GM19193 (cell line): ENCODE measurements at regions not wholly inside any gene's neighbourhood (a gene's known extent, or its start where the extent isn't known, plus 50 kb on each side); places are given as distances from the start of the nearest gene placed in this dataset.

ENCODE experiments used
- POLR2A ChIP-seq: IDR thresholded peaks from 4 replicates; pipeline ENCODE4 v1.6.1; 2011; ENCODE audit not compliant: insufficient read depth, insufficient read length; ENCODE audit errors: extremely low read depth

- no peak for TF ChIP-seq POLR2A
These were observed 153.0 kb upstream of the ID2 start for GRCh38 chr2:8528863-8529262.

DNA sequence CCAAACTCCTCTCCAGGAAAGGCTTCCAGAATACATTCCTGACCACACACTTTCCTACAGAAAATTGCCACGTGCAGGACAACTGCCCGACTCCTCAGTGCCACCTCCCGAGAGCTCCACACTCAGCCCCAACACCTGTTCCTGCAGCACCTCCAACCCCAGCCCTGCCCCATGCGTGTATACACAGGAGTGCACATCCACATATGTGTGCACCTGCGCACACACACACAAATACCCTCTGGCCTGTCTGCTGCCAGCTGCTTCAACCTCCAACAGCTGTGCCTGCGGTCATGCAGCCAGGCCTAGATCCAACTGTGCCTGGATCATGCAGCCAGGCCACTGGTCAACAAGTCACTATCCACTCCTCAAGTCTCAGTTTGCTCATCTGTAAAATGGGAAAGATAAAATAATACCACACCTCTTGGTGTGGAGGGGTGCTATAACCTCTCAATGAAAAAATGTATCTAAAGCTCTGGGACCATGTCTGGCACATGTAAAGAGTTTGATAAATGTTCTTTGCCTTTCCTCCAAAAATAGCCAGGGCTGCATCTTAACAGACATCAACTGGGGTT lies 152.1 kb upstream of the ID2 start:
- TF ChIP-seq POLR2A = no peak

DNA sequence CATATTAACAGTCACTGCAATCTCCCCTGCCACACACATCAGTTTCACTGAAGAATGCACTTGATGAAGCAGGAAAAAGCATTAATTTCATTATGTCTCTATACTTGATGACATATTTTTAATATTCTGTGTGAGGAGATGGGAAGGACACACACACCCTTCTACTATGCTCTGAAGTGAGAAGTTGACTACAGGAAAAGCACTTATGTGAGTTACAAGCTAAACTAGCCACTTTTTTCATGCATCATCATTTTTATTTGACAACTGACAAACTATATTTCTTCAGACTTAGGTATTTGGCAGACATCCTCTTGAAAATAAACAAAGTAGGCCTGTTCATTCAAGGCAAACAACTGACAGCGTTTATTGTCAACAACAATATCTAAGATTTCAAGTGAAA lies 150.4 kb upstream of the ID2 start:
- TF ChIP-seq POLR2A = no peak

- no peak for TF ChIP-seq POLR2A
These were observed 149.4 kb upstream of the ID2 start for GRCh38 chr2:8532438-8532837.

DNA sequence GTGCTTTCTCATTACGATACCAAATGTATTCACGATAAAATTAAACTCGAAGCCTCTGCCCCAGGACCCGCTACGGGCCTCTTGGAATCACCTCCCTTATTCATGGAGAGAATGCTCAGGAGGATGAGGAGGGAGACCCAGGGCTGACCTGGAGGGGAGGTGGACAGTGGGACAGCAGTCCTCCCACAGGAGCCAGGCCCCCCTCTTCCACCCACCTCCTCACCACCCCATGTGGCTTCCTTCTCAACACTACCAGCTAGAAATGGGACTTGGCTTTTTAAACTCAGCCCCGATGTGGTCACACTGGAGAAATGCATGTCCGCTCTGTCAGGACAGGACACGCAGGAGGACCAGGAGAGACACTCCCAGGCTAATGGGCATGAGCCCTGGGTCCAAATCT lies 147.9 kb upstream of the ID2 start:
- TF ChIP-seq POLR2A = no peak

- no peak for TF ChIP-seq POLR2A
These were observed 147.5 kb upstream of the ID2 start for GRCh38 chr2:8534386-8534728.

- TF ChIP-seq POLR2A = no peak
These were observed 147.0 kb upstream of the ID2 start for GRCh38 chr2:8534729-8535468.

DNA sequence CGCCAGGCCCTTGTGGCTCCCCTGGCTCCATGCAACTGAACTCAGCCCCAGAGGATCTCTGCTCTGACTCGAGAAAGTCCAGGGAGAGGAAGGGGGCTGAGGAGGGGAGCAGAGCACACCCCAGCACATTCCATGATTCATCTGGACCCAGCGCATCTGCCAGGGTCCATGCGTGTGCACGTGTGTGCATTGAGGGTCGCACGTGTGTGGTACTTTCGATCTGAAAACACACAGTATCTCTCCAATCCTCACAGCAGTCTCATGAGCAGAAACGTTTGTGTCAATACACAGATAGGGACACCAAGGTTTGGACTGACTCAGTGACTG lies 146.4 kb upstream of the ID2 start:
- TF ChIP-seq POLR2A = no peak

DNA sequence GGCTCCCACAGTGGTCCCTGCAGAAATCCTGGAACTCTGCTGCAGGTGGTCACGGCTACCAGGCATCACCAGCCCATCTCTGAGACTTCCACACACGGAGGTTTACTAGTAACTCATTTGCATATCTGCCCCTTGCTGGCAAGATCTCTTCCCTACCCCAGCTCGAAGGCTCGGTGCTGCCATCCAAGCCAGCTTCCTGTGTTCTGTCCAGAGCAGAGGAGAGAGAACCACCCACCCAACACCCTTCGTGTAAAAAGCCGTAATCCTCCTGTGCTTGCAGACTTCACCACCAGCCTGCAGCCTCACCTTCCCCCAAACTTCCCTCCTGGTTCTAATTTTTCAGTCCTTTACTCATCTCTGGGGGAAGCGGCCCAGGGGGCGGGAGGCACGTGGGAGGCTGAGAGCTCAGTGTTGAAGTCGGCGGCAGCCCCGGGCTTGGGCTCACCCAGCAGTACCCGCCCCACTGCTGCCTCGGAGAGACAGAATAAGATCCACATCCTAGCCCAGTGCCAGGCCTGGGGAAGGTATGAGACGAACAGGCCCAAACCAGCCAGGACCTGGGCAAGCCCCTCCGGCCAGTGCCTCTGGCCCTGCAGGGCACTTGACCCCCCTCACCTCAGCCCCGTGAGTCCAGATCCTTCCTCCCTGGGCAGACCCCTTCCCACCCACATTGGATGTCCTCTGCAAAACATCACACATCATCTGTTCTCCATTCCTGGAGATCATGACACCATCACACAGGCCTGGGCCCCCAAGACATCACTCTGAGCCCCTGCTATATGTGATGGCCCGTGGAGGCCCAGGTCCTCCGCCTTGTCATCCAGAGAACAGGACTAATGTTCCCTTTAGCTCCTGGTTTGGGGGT lies 145.8 kb upstream of the ID2 start:
- no peak for TF ChIP-seq POLR2A

DNA sequence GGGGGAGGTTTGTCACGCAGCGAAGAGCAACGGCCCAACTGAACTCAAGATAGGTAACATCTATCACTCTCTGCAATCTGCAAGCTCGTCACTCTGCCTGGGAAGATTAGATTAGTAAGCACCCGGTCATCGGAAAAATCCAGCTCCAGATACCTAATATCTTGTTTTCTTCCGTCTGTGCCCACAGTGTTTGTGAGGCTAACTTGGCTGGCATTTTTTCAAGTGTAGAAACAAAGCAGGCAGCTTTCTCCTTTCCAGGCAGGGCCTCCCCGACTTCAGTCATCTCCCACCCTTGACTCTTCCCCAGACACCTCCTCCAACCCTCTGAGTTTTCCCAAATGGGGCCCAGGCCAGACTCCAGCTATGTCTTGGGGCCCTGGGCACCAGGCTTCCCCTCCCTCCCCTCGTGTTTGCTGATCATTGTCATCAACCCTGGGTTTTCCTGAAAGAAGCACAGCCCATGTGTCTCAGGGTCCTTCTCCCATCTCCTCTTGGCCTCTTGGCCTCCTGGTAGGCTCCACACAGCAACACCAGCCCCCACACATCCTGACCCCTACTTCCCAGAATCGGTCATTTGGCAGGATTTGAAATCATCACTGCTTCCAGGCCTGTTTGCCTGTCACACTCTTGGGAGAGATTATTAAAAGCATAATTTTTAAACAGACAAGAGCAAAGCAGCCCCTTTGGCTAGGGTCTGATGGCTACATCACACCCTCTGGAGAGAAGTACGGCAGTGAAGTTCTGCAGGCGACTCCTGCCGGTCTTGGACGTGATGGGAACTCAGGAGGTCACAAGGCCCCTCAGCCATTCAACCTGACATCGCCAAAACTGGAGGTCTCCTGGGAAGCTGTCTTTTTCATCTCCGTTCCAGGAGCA lies 144.9 kb upstream of the ID2 start:
- TF ChIP-seq POLR2A = no peak

DNA sequence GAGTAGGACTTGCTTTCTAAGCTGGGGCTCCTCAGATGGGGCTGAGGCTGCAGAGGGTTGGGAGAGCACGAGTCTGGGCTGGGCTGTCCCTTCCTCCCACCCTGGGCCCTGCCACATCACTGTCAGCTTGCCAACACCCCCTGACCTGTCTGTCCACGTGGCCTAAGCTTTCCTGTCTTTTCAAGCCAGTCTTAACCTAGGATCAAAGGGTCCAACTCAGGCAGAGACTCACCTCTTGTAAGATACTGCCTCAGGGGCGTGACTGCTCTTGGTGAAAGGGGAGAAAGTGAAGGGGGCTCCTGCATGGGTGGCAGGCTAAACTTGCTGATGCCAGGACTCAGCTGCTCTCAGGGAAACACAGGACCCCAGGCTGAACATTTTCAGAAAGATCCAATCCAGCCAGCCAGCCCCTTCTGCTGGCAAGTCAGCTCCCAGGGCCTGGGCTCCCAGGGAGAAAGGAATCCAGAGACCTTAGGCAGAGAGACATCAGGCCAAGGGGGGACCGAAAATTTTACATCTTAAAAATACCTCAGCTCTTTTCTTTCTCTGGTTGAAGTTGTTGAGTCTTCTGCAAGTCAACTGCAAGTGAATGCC lies 144.2 kb upstream of the ID2 start:
- TF ChIP-seq POLR2A = no peak

- TF ChIP-seq POLR2A = no peak
These were observed 143.3 kb upstream of the ID2 start for GRCh38 chr2:8538531-8538930.

DNA sequence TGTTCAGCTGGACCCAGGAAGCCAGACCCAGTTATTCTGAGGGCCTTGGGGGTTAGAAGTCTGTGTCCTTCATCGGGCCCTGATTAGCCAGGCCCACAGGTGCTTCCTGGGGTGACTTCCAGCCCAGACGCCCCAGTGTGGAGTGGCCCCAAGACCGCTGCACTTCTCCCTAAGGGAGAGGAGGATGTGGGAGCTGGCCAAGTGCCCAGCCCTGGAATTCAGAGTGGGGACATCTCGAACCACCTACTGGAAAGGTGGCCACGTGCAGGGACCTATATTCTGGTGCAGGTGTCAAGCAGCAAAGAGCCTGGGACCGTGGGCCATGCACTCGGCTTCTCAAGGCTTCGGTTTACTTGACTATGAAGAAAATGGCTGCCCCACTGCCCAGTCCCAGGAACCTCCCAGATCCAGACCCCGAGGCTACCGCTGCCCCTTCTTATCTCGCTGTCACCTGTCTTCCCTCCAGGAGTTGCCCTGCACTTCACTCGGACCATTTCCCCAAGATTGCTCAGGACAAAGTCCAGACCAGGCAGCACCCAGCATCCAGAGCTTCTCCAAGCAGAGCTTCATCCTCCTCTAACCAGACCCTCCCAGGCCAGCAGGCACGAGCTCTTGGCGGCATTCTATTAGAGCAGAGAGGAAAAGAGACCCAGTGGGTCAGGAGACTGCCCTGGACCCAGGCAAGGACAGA lies 142.8 kb upstream of the ID2 start:
- no peak for TF ChIP-seq POLR2A
